OCI-LY3 (cell line): ENCODE measurements at regions not wholly inside any gene's neighbourhood (a gene's known extent, or its start where the extent isn't known, plus 50 kb on each side); places are given as distances from the start of the nearest gene placed in this dataset.

Experiments
- CTCF ChIP-seq: fragments of 200-600, 300-600 bp; sonication (generic); IDR thresholded peaks from 2 replicates; pipeline ENCODE4 v1.5.1; 2014; ENCODE audit warnings: antibody characterized with exemption, low read length, low read depth
- EZH2phosphoT487 ChIP-seq: fragments of 200-600 bp; shearing (Covaris generic); IDR thresholded peaks from 2 replicates; pipeline ENCODE4 v1.6.1; 2018; ENCODE audit warnings: antibody characterized with exemption, mixed run types, low read depth

- TF ChIP-seq CTCF (no peak), EZH2phosphoT487 (no peak)
Observed at GRCh38 chr2:16398486-16399043, 267.1 kb downstream of the CYRIA start.
